Kidney (tissue), 13 donors: ENCODE measurements at regions not wholly inside any gene's neighbourhood (a gene's known extent, or its start where the extent isn't known, plus 50 kb on each side); places are given as distances from the start of the nearest gene placed in this dataset.

Source experiments
- DNase-seq, 5 donors: peaks; one replicate each; pipeline ENCODE4 v3.0.0-alpha.2; 2013 to 2020
- FAIRE-seq: peaks from 2 replicates; lab custom pipeline; 2012; peaks lifted over from hg19 to GRCh38; lab: Jason Lieb, UNC
- H3K27ac ChIP-seq, 2 donors: one replicate each; pipeline ENCODE4 v1.7.0; 2013; ENCODE audit warnings: low read depth in 2 of 2, low read length in 2 of 2, inconsistent platforms in 1 of 2
- H3K27me3 ChIP-seq: one replicate; pipeline ENCODE4 v1.7.1; 2013; ENCODE audit warnings: low read length, inconsistent platforms; ENCODE audit not compliant: control insufficient read depth, insufficient read depth
- H3K36me3 ChIP-seq, 3 donors: one replicate each; pipeline versions ENCODE4 v1.7.0 to v1.7.1; 2013; ENCODE audit warnings: low read length in 3 of 3, control low read depth in 1 of 3, inconsistent platforms in 1 of 3; ENCODE audit not compliant: insufficient read depth in 3 of 3, control insufficient read depth in 2 of 3
- H3K4me1 ChIP-seq, 3 donors: one replicate each; pipeline versions ENCODE4 v1.7.0 to v1.7.1; 2013; ENCODE audit warnings: low read length in 3 of 3, inconsistent platforms in 1 of 3, low read depth in 1 of 3; ENCODE audit not compliant: control insufficient read depth in 2 of 3, insufficient read depth in 2 of 3
- H3K4me3 ChIP-seq, 3 donors: one replicate each; pipeline versions ENCODE4 v1.7.0 to v1.8.1; 2013; ENCODE audit warnings: low read length in 3 of 3, control low read depth in 1 of 3, inconsistent platforms in 1 of 3
- H3K9ac ChIP-seq, 3 donors: one replicate each; pipeline versions ENCODE4 v1.7.0 to v1.7.1; 2013; ENCODE audit warnings: low read length in 3 of 3, control low read depth in 1 of 3, inconsistent platforms in 1 of 3
- H3K9me3 ChIP-seq, 3 donors: one replicate each; pipeline versions ENCODE4 v1.7.0 to v1.7.1; 2013; ENCODE audit warnings: low read length in 3 of 3, control low read depth in 1 of 3, inconsistent platforms in 1 of 3; ENCODE audit not compliant: control insufficient read depth in 2 of 3, insufficient read depth in 1 of 3
- CTCF ChIP-seq: IDR thresholded peaks from 3 replicates; pipeline ENCODE4 v1.5.1; 2012; ENCODE audit warnings: mild to moderate bottlenecking, moderate library complexity, borderline replicate concordance; ENCODE audit not compliant: insufficient read depth; ENCODE audit errors: extremely low read depth
- intact Hi-C: fragments of 100-400 bp; cut with DNase I; formaldehyde crosslinking; loops from one replicate; pipeline ENCODE4 v1.11.1; 2022
- donor health status: control.
- donor health status: control.
- donor health status: control.
- donor health status: control.
- donor health status: control.
- donor health status: DM: yes; HTN: yes; CAD: no.
- donor health status: Normal renal cell carcinoma (clear cell type).

GRCh38 chr6:163776906-163777686 lies 362.6 kb downstream of the QKI start:
- Histone ChIP-seq H3K36me3 (no peaks in the 10 kb centered on the region), H3K4me1 (no peaks in the 10 kb centered on the region), H3K9me3 (no peaks in the 10 kb centered on the region), H3K4me3 (no peak overlapping the region), H3K27me3 (no peaks in the 10 kb centered on the region), H3K27ac (no peak overlapping the region), H3K9ac (no peak overlapping the region)
- no peak for FAIRE-seq
- intact Hi-C loops = no loop called here
- no peak for TF ChIP-seq CTCF
- DNase-seq = no peak

GRCh38 chr6:163776196-163776905 lies 361.8 kb downstream of the QKI start:
- Histone ChIP-seq H3K9me3 (no peaks in the 10 kb centered on the region), H3K27ac (no peak overlapping the region), H3K36me3 (no peaks in the 10 kb centered on the region), H3K9ac (no peak overlapping the region), H3K4me1 (no peaks in the 10 kb centered on the region), H3K4me3 (no peak overlapping the region), H3K27me3 (no peaks in the 10 kb centered on the region)
- intact Hi-C loops = no loop called here
- no peak for TF ChIP-seq CTCF
- no peak for FAIRE-seq
- DNase-seq = no peak

- intact Hi-C loops = no loop called here
- no peaks in the 10 kb centered on the region for H3K4me1 ChIP-seq
- FAIRE-seq = no peak
- H3K4me3 ChIP-seq = no peak overlapping the region
- H3K27me3 ChIP-seq = no peaks in the 10 kb centered on the region
- TF ChIP-seq CTCF = peak; percentile 8
- no peak overlapping the region for H3K27ac ChIP-seq
- no peaks in the 10 kb centered on the region for H3K36me3 ChIP-seq
- no peak for DNase-seq
- H3K9me3 ChIP-seq = no peaks in the 10 kb centered on the region
- H3K9ac ChIP-seq = no peak overlapping the region
Measured at GRCh38 chr6:163775313-163775712, 360.8 kb downstream of the QKI start.
